Activated T-cell treated with anti-CD3 and anti-CD28 coated beads for 1 hour (primary cell): ENCODE measurements at regions not wholly inside any gene's neighbourhood (a gene's known extent, or its start where the extent isn't known, plus 50 kb on each side); places are given as distances from the start of the nearest gene placed in this dataset.

ENCODE experiments used
- DNase-seq: peaks from one replicate; pipeline ENCODE4 v3.0.0-alpha.2; 2020; ENCODE audit warnings: low read depth

DNA sequence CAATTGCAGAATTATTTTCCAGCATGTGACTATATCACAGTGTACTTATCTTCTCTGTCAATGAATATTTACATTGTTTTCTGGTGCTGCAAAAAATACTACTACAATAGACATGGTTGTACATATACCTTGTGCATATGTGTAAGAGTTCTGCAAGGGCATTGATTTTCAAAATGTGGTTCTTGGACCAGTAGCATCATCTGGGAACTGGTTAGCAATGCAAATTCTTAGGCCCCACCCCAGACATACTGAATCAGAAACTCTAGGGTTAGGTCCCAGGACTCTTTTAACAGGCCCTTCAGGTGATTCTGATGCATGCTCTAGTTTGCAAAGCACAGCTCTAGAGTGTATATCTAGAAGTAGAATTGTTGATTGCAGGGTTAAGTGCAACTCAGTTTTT lies 292.3 kb downstream of the ZNF621 start:
- DNase-seq: no peak

DNA sequence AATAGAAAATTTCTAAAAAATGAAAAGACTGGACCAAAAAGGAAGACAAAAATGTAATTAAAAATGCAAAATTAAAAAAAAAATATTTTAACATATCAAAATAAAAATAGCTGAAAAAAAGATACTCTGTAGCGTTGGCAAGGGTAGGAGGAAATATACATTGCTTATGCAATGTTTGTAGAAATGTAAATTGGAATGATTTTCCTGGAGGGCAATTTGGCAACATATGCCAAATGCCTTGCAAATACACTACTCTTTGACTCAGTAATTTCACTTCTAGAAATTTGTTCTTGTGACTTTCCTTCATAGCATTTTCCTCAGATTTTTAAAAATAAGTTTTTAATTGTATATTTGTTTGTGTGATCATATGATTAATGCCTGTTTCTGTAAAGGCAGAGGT lies 296.6 kb downstream of the ZNF621 start:
- no peak for DNase-seq

DNA sequence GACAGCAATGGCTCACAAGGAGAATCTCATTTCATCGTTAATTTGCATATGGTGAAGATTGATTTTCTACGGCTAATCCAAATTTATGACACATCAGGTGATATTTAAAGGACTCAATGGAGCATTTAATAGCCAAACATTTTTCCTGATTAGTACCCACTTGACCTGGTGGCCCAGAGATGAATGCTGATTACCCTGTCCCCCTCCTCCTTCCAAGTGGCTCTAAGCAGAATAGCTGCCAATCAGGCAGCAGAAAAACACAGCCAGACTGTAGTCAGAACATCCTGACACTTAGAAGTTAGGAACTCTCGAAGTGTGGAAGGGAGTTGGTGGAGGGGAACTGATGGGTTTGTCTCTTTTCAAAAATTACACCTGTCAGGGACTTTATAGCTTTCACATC lies 302.5 kb downstream of the ZNF621 start:
- DNase-seq: no peak

DNA sequence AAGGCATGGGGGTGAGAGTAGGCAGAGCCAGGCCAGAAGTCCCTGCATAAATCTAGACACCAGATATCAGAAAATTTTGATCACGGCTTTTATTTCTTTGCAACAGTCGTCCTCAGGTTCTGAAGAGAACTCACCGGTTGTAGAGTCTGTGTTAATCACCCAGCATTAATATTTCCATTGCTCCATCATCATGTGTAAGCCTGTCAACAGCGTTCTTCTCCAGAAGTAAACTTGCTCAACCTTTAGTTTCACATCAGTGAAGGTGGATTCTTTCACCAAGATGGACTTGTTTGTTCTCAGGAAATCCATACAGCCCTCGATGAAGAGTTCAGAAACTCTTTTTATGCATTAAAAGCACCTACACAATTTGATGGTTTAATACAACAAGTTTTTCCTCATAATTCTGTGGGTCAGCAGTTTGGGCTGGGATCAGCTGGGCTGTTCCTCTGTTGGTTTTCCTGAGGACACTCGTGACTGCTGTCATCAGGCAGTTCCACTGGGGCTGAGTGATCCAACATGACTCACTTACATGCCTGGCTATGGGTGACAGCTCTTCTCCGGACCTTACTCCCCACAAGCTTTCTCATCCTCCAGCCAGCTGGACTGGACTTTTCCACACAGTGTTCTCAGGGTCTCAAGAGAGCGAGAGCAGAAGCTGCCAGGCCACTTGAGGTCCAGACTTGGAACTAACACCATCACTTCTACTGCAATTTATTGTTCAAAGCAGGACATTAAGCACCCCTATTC lies 303.4 kb downstream of the ZNF621 start:
- no peak for DNase-seq

DNA sequence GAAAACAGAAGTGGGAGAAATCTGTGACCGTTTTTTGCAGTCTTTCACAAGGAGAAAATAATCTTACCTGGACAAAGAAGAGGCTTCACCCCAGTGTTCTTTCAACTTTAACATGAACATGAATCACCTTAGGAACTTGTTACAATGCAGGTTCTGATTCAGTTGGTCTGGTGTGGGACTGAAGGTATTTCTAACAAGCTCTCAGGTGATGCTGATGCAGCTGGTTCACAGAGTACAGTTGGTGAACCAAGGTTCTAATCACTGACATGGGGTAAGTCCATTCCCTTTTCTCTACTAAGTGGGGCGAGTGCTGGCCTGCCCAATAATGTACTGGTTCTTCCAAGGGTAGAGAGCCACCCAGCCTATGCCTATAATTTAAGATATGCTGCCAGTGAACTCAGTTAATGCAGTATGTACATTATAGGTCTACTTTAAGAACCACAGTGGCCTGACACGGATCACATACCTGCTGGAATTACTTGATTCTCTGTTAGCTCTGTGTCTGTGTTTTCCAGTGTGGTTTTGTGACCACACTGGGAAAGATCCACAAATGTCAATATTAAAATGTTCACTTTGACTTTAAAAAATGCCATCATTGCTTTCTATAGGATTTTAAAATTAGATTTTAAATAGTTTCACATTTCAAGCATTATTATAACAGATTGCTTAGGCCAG lies 304.1 kb downstream of the ZNF621 start:
- DNase-seq: no peak

DNA sequence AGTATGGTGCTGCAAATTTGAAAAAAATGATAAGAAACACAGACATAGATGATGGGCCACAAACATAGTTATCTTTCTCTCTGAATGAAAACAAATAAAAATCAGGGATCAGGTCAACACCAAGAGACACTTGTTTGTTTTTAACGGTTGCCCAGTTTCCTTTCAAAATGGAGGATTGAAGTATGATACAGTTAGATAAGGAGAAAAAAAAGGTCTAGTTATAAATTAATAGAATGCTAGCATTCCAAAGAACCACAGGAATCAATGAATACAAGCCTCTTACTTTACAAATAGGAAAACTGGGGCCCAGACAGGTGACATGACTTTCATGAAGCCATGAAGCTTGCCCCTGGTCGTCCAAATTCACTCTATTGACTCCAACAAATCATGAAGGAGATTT lies 305.1 kb downstream of the ZNF621 start:
- no peak for DNase-seq

DNA sequence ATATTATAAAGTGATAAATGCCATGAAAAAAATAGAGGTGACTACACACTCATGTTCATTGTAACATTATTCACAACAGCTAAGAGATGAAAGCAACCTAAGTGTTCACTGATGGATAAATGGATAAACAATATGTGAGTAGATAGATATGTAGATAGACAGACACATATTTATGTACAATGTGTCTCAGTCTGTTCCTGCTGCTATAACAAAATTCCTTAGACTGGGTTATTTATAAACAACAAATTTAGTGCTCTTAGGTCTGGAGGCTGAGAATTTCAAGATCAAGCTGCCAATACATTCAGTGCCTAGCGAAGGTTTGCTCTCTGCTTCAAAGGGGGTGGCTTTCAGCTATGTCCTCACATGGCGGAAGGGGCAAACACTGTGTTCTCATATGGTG lies 312.5 kb downstream of the ZNF621 start:
- no peak for DNase-seq

DNA sequence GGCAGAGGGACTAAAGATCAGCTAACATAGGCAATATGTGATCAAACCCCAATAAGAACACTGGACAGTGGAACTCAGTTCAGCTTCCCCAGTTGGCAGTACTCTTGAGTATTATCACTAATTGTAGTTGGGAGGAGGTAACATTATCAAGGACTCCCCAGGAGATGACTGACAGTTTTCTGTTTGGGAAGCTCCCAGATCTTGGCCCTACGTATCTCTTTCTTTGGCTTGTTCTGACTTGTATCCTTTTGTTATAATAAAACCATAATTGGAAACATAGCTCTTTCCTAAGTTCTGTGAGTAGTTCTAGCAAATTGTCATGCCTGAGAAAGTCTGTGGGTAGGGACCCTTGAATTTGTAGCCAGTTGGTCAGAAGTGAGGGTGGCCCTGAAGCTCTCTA lies 316.4 kb downstream of the ZNF621 start:
- DNase-seq: no peak

DNA sequence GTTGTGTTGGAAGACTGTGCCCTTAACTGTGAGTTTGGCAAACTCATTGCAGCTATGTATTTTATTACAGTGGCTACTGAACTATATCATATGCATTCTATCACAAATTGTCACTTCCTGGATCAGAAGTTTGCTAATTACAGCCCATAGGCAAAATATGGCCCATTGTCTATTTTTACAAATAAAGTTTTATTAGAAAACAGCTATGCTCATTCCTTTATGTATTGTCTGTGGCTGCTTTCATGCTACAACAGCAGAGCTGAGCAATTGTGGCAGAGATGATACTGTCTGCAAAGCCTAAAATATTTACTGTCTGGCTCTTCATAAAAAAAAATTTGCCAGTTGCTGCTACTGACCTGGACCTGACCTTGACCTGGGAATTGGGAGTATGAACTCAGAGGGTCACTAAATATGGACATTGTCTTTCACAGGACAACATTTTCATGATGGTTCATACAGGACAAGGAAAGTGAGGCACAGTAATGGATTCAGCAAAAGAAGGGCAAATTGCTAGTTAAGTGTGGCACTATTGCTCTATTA lies 316.9 kb downstream of the ZNF621 start:
- DNase-seq: no peak

DNA sequence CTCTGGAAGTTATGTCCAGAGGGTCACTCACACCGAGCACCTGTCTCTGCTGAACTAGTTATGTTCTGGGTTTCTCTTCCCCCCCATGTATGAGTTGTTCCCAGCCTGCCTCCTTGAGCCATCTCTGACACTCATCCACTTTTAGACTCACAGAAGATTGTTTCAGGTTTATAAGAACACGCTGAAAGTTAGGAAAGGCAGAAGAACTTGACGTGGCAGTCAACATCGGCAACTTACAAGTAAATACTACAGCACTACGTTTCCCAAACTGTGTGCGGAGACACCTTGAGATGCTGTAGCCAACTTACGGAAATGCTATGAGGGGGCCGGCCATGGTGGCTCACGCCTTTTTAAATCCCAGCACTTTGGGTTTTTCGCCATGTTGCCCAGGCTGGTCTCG lies 318.0 kb downstream of the ZNF621 start:
- no peak for DNase-seq

DNA sequence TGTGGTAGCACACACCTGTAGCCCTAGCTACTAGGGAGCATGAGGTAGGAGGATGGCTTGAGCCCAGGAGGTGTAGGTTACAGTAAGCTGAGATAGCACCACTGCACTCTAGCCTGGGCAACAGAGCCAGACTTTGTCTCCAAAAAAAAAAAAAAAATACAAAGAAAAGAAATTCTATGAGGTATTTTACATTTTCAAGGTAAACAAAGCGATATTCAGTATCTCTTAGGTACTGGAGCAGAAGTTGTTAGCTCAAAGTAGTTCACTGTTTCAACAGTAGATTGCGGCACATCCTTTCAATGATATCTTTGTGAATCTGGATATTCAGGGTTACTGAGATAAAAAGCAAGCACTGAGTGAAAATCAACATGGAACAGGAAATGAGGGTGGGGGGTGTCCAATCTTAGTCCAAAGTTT lies 318.5 kb downstream of the ZNF621 start:
- DNase-seq: no peak

DNA sequence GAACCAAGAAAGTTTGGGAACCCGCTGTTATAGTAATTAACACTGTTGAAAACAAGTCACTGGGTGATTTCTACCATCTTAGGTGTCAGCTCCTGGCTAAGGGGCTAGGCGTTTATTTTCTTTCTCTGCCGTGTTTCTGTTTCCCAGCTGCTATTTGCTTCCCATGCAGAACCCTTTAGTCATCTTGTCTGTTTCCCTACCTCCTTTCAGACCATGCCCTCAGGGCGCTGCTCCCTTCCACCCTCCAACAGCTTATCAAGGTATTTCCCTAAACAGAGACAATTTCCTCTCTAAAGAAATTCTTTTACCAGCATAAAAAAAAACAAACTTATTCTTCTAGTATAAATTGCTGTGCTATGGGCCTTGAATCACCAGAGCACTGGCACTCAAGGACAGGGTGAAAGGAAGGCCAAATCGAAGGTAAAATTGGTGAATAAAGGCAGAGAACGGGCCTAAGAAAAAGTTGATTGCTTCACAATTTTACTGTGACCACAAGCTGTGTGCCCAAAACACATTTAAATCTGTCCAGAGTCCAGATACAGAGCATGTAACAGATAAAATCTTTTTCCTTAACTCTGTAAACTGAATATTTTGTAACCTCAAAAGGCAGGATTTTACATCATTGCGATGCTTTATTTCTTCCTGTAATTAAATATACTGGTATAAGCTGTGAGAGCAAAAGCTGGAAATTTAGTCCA lies 319.2 kb downstream of the ZNF621 start:
- no peak for DNase-seq

DNA sequence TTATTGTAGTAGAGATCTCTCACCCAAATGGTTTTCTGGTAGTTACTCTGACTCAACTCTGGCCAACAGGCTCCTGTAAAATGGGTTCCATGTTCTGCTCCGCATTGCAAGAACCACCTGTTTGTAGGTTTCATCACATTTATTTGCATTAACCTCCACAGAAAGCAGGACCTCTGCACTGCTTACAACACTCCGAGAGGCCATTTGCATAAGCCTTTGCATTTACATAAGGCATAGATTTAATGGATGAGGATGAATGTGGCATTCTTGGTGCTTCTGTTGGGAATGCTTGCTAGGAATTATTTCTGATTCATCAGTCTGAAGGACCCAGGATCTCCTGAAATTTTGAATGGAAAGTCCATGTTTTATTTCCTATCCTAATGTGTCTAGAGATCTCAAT lies 320.1 kb downstream of the ZNF621 start:
- DNase-seq: no peak

DNA sequence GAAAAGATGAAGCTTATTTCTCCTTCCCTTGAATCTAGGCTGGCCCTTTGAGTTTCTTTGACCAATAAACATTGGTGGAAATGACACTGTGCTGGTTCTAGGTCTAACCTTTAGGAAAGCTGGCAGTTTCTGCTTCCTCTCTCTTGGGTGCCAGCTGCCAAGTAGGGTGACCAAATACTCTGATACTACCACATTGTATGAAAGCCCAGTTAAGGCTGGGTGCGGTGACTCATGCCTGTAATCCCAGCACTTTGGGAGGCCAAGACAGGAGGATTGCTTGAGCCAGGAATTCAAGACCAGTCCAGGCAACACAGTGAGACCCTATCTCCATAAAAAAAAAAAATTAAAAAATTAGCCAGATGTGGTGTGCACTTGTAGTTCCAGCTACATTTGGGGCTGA lies 320.7 kb downstream of the ZNF621 start:
- no peak for DNase-seq

DNA sequence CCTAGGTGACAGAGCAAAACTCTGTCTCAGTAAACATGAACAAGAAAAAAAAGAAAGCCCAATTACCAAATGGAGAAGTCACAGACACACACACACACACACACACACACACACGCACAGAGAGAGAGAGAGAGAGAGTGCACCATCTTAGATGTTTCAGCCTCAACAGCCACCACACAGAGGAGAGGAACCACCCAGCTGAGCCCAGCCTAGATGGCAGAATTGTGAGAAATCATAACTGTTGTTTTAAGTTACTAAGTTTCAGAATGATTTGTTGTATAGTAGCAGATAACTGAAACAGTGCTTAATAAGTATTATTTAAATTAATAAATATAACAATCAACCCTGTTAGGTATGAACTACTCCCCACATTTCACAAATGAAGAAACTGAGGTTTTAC lies 321.2 kb downstream of the ZNF621 start:
- no peak for DNase-seq

DNA sequence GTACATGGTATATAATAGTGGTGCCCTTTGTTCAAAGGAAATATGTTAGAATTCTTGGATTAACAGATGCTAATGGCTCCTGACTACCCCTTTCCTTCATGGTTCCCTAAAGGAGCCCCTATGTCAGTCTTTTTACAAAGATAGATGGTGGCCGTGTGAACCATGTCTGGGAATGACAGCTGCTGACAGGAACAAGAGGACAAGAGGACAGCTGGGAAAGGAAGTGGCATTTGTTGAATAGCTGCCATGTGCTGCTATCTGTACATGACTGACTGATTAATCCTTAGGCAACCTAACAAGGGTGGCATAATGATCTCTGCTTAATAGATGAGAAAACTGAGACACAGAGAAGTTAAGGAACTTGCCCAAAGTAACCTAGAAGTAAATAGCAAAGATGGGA lies 321.7 kb downstream of the ZNF621 start:
- no peak for DNase-seq

DNA sequence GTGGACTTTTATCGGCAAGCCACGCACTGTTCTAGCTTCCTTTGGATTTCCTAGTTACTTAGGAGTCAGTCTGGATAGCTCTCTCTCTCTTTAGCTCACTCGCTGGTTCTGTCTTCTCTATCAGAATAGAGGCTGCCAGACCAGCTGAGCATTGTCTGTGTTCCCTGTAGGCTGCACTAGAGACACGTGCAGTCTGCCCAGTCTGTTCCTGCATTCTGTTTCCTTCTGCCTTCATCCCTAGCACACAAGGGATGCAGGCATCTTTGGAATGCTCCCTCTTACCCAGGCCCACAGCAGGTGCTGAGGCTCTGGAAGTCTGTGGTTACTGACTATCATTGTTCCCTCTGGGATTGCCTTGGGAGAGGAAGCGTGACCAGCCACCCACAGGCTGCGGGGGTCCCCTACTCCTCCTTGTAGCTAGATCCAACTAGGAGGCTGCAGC lies 322.8 kb downstream of the ZNF621 start:
- no peak for DNase-seq

DNA sequence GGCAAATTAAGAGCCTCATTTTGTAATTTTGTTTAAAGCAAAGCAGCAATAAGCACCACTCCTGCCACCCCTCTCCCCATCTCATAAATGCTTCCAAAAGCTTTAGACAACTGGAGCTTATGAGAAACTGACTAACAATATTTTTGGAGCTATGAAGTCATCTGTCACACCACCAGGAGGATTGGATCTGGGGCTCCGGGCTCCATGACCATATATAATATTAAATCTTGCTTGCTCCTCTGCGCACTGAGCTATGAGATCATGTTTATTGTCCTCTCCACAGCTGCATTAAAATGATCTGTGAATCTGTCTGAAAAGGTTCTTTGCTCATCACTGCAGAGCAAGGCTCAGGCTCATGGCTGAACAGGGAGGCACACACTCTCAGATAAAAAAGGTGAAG lies 323.7 kb downstream of the ZNF621 start:
- no peak for DNase-seq

DNA sequence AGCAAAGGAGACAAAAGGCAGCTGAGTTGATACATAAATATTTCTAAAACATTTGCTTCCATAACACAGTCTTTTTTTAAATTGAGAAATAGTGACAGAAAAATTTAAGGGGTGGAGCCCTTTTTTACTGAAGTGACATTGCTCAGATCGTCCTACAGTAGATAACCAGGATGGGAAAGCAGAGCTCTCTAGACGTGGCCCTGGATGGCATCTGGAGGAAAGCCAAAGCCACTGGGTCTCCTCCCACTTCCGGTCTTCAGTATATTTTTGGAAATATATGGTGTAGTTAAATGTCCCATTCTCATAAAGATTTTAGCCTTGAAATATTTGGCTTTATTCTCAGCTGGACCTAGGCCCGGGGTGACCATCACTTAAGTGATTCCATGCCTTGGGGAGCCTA lies 326.1 kb downstream of the ZNF621 start:
- no peak for DNase-seq

DNA sequence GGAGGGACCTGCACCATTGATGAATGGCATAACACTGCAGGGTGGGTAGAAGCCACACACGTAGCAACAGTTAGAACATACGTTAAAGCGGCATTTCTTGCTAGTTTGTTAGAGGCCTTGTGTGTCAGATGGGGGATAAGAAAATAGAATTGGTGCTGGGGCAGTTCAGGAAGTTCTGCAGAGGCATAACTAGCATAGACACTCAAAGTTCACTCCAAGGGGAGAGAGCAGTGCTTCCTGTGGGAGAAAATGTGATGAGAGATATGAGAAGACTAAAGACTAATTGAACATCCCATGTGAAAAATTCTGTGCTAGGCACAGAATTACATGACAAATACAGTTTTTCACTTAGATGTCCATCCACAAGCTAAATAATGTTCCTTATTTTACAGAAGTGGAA lies 327.1 kb downstream of the ZNF621 start:
- no peak for DNase-seq

DNA sequence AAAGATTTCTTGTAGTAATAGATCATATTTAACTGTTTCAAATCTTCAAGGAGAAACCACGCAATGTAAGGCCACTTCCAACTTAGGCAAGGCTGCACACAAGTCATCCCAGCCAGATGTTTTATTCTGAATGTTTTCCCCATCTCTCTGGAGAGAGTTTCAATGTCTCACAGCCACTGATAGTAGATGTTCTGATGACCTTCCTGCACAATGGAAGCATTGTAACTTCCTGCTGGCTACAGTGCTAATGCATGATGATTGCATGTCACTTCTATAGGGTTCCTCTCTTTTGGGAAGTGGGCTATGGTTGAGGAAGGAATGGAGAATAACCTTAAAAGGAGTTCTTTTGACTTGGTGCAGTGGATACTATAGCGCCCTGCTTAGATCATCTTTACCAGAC lies 328.0 kb downstream of the ZNF621 start:
- no peak for DNase-seq

DNA sequence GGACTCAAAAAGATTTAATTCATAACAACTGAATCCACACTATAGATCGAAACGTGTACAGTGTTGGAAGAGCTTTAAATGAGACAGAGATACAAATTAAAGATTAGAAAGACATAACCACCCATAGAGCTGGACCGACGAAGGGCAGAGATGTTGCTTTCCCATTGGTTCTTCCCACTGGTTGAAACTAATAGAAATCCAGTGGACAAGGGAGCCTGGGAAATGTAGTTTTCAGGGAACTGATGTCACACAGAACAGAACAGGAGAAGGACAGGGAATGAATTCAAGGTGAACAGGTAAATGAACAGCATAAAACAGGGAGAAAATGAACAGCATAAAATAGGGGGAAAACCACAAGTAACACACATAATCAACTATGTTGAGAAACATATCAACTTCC lies 328.7 kb downstream of the ZNF621 start:
- no peak for DNase-seq

DNA sequence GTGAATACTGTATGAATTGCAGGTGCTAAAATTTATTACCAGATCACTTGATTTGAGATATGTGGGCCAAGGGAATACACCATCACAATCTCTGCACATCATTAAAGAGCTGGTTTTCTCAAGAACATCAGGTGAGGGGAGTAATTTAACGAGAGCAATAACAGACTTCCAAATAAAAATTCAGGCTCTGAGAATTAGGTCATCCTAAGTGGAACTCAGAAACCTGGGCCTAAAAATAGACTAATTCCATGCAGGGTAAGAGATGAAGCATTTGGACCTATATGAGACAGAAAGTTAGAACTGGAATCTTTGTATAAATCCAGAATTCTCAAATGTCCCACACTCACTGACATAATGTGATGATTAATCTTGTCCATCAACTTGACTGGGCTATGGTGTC lies 331.1 kb downstream of the ZNF621 start:
- no peak for DNase-seq
